ENCODE measurements at regions not wholly inside any gene's neighbourhood (a gene's known extent, or its start where the extent isn't known, plus 50 kb on each side); places are given as distances from the start of the nearest gene placed in this dataset.

GRCh38 chr2:2856723-2857415, 520.7 kb downstream of the EIPR1 start:
- no peak for TF ChIP-seq CTCF (IDR thresholded peaks at IDR 0.05)
- TF ChIP-seq POLR2A (IDR thresholded peaks at IDR 0.05), result no peak
